Rectal smooth muscle tissue (tissue), 1 donor: ENCODE measurements at regions not wholly inside any gene's neighbourhood (a gene's known extent, or its start where the extent isn't known, plus 50 kb on each side); places are given as distances from the start of the nearest gene placed in this dataset.
"Not testable (repeated sequence)": the region's sequence is repeated elsewhere in the genome, so short reads cannot be mapped to it uniquely, and the experiment has no call there.

Experiments used
- H3K27ac ChIP-seq: one replicate; pipeline ENCODE4 v1.7.0; 2013; ENCODE audit warnings: low read depth, low read length, inconsistent platforms
- H3K27me3 ChIP-seq: one replicate; pipeline ENCODE4 v1.7.0; 2013; ENCODE audit warnings: low read length; ENCODE audit not compliant: control insufficient read depth, insufficient read depth
- H3K36me3 ChIP-seq: one replicate; pipeline ENCODE4 v1.7.0; 2013; ENCODE audit warnings: low read length; ENCODE audit not compliant: control insufficient read depth, insufficient read depth
- H3K4me1 ChIP-seq: one replicate; pipeline ENCODE4 v1.7.0; 2013; ENCODE audit warnings: low read length; ENCODE audit not compliant: control insufficient read depth, insufficient read depth
- H3K4me3 ChIP-seq: one replicate; pipeline ENCODE4 v1.7.0; 2013; ENCODE audit warnings: low read length
- H3K9ac ChIP-seq: one replicate; pipeline ENCODE4 v1.7.0; 2013; ENCODE audit warnings: low read length

- Histone ChIP-seq H3K36me3 (no peaks in the 10 kb centered on the region), H3K27me3 (no peaks in the 10 kb centered on the region), H3K4me3 (no peak overlapping the region), H3K9ac (no peak overlapping the region), H3K4me1 (no peaks in the 10 kb centered on the region), H3K27ac (no peak overlapping the region)
Observed at GRCh38 chr9:102185371-102185770, 446.9 kb upstream of the GRIN3A start.

- no peaks in the 10 kb centered on the region for H3K36me3 ChIP-seq
- no peak overlapping the region for H3K9ac ChIP-seq
- H3K4me3 ChIP-seq, result no peak overlapping the region
- H3K4me1 ChIP-seq, result no peaks in the 10 kb centered on the region
- no peaks in the 10 kb centered on the region for H3K27me3 ChIP-seq
- H3K27ac ChIP-seq, result no peak overlapping the region
Observed at GRCh38 chr9:102178811-102179210, 440.4 kb upstream of the GRIN3A start.

GRCh38 chr9:102174202-102174601 is 435.8 kb upstream of the GRIN3A start:
- H3K27me3 ChIP-seq, H3K4me3 ChIP-seq, H3K36me3 ChIP-seq, H3K9ac ChIP-seq, H3K4me1 ChIP-seq, H3K27ac ChIP-seq: not testable (repeated sequence)

GRCh38 chr9:102164247-102164646 is 425.8 kb upstream of the GRIN3A start:
- Histone ChIP-seq H3K27me3 (no peaks in the 10 kb centered on the region), H3K9ac (no peak overlapping the region), H3K4me3 (no peak overlapping the region), H3K27ac (no peak overlapping the region), H3K36me3 (no peaks in the 10 kb centered on the region), H3K4me1 (no peaks in the 10 kb centered on the region)

- not testable (repeated sequence) for H3K36me3 ChIP-seq, H3K9ac ChIP-seq, H3K4me3 ChIP-seq, H3K4me1 ChIP-seq, H3K27me3 ChIP-seq, H3K27ac ChIP-seq
Observed at GRCh38 chr9:102153081-102153480, 414.6 kb upstream of the GRIN3A start.

- Histone ChIP-seq H3K27ac (no peak overlapping the region), H3K9ac (no peak overlapping the region), H3K4me3 (no peak overlapping the region), H3K27me3 (no peaks in the 10 kb centered on the region), H3K4me1 (no peaks in the 10 kb centered on the region), H3K36me3 (no peaks in the 10 kb centered on the region)
Observed at GRCh38 chr9:102135768-102136167, 397.3 kb upstream of the GRIN3A start.

GRCh38 chr9:102124465-102124864 is 386.0 kb upstream of the GRIN3A start:
- Histone ChIP-seq H3K36me3 (no peaks in the 10 kb centered on the region), H3K4me1 (no peaks in the 10 kb centered on the region), H3K9ac (no peak overlapping the region), H3K27me3 (no peaks in the 10 kb centered on the region), H3K27ac (no peak overlapping the region), H3K4me3 (no peak overlapping the region)

GRCh38 chr9:102114557-102114956 is 376.1 kb upstream of the GRIN3A start:
- H3K4me3 ChIP-seq, result no peak overlapping the region
- H3K4me1 ChIP-seq, result no peaks in the 10 kb centered on the region
- H3K9ac ChIP-seq, result no peak overlapping the region
- H3K36me3 ChIP-seq, result no peaks in the 10 kb centered on the region
- H3K27ac ChIP-seq, result no peak overlapping the region
- H3K27me3 ChIP-seq, result no peaks in the 10 kb centered on the region

- H3K36me3 ChIP-seq, result no peaks in the 10 kb centered on the region
- H3K9ac ChIP-seq, result no peak overlapping the region
- H3K27ac ChIP-seq, result no peak overlapping the region
- no peaks in the 10 kb centered on the region for H3K4me1 ChIP-seq
- no peaks in the 10 kb centered on the region for H3K27me3 ChIP-seq
- no peak overlapping the region for H3K4me3 ChIP-seq
Observed at GRCh38 chr9:102113191-102113590, 374.7 kb upstream of the GRIN3A start.

- Histone ChIP-seq H3K27me3 (no peaks in the 10 kb centered on the region), H3K4me3 (no peak overlapping the region), H3K9ac (no peak overlapping the region), H3K36me3 (no peaks in the 10 kb centered on the region), H3K4me1 (no peaks in the 10 kb centered on the region), H3K27ac (no peak overlapping the region)
Observed at GRCh38 chr9:102106439-102106838, 368.0 kb upstream of the GRIN3A start.

- Histone ChIP-seq H3K27ac (no peak overlapping the region), H3K9ac (no peak overlapping the region), H3K4me3 (no peak overlapping the region), H3K36me3 (no peaks in the 10 kb centered on the region), H3K27me3 (no peaks in the 10 kb centered on the region), H3K4me1 (no peaks in the 10 kb centered on the region)
Observed at GRCh38 chr9:102101723-102102122, 363.3 kb upstream of the GRIN3A start.

- no peak overlapping the region for H3K9ac ChIP-seq
- H3K4me1 ChIP-seq, result no peaks in the 10 kb centered on the region
- no peaks in the 10 kb centered on the region for H3K36me3 ChIP-seq
- H3K4me3 ChIP-seq, result no peak overlapping the region
- no peaks in the 10 kb centered on the region for H3K27me3 ChIP-seq
- H3K27ac ChIP-seq, result no peak overlapping the region
Observed at GRCh38 chr9:102087141-102087540, 348.7 kb upstream of the GRIN3A start.

GRCh38 chr9:102085548-102085947 is 347.1 kb upstream of the GRIN3A start:
- H3K9ac ChIP-seq, result no peak overlapping the region
- no peaks in the 10 kb centered on the region for H3K4me1 ChIP-seq
- no peaks in the 10 kb centered on the region for H3K27me3 ChIP-seq
- no peak overlapping the region for H3K4me3 ChIP-seq
- no peaks in the 10 kb centered on the region for H3K36me3 ChIP-seq
- no peak overlapping the region for H3K27ac ChIP-seq
